ENCODE measurements at regions not wholly inside any gene's neighbourhood (a gene's known extent, or its start where the extent isn't known, plus 50 kb on each side); places are given as distances from the start of the nearest gene placed in this dataset.
"Not testable (repeated sequence)": the region's sequence is repeated elsewhere in the genome, so short reads cannot be mapped to it uniquely, and the experiment has no call there.

DNA sequence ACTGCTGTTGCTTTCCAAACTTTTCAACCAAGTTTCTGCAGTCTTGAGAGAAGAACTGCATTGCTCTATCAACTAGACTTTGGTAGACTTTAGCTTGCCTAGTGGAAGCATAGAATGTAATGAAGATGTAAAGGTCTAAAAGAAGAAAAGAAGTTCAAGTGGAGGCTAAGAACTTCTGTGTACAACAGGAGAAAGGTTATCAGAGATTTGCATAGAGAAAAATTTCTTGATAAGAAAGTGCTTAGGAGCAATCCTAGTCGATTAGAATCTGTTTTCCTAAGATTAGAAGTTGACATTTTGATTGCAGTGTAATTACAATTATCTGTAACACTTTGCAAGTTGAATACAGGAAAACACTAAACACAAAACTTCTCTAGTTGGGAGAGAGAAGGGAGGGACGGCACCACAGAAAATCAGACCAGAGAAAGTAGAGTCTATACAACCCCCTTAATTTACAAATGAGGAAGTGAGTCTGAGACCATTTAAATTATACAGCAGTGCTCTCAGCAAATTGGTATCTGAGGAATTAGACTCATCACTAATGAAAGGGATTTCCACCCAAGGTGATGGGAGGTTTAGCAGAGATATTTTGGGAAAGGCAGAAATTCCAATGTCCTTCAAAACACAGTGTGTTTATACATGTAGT, 194.3 kb upstream of the MARCKS start:
- no peak for DNase-seq (ENCODE audit: low read depth)

DNA sequence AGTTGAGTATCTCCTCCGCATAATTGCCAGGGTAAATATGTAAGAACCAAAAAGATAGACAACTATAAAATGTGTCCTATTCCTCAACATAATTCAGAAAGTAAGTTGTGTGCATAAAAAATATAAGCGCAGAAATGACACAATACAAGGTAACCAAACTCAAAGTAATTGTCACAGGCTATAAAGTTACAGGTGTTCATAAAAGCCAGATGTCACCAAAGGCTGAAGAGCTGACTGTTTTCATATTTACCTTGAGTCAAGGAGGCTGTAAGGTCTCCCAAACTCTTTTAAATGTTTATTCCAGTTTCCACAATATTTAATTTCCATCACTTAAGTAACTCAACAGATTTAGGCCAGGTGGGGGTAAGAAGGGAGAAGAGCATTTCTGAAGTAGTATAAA, 192.2 kb upstream of the MARCKS start:
- no peak for DNase-seq (ENCODE audit: low read depth)

DNA sequence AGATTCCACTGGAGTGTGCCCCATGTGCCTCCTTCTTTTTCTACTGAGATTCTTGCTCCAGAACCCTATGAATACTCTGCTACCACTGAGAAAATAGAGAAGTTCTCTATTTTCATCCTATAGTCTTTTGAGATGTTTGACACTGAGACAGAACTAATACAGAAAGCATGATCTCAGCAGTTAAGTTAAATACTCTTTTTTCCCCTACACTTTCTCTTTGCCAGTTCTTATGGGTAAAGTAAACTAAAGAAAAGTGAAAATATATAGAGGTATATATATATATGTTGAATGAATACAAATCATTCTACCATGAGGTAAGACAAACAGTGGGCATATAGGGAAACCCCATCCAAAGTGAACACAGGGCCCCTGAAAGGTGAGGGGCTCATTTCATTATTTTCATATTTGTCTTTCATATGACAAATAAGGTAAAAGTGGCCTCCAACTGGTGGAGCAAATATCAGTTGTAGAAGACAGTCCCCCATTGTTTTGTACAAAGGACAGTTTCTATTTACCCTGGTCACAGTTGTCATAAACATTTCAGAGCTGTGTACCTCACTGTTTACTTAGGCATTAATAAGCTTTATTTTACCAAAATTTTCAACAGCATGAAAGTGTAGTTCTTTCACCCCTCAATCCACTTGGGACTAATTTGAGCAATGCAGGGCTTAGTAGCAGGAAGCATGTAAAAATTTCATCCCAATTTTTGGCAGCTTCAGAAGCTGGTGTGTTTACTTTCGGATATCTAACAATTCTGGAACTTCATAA, 188.3 kb upstream of the MARCKS start:
- DNase-seq (ENCODE audit: low read depth): no peak

DNA sequence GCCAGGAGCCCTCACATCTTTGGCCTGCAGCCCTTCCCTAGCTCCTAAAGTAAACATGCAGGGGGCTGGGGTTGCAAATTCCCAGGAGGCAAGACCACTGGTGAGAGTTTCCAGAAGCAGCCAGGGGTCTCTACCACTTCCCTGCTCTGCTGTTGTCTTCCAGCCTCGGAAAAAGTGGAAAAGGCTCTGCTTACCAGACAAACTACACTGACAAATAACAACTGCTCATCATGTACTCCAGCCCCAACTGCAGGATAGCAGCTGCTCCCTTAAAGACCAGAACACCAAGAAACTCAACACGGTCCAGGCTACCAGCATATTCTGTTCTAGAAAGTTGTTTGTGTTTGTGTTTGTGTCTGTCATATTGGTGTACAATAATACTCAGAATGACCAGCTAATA, 187.5 kb upstream of the MARCKS start:
- no peak for DNase-seq (ENCODE audit: low read depth)

DNA sequence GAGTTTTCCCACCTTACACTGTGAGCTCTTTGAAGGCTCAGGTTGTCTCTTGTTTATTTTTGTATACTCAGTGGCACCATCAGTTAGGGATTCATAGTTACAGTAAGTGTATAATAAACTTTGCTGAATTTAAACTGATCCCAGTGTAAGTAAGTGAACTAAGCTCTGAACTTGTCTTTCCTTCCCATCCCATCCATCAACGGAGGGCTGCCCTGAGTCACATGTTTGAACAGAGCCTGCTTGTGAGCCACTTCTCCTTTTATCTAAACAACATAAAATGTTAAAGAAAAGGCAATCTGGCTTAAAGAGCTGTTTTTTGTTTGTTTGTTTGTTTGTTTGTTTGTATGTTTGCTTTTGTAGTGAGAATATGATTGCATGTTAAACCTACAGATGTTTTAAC, 185.7 kb upstream of the MARCKS start:
- DNase-seq (ENCODE audit: low read depth): no peak

DNA sequence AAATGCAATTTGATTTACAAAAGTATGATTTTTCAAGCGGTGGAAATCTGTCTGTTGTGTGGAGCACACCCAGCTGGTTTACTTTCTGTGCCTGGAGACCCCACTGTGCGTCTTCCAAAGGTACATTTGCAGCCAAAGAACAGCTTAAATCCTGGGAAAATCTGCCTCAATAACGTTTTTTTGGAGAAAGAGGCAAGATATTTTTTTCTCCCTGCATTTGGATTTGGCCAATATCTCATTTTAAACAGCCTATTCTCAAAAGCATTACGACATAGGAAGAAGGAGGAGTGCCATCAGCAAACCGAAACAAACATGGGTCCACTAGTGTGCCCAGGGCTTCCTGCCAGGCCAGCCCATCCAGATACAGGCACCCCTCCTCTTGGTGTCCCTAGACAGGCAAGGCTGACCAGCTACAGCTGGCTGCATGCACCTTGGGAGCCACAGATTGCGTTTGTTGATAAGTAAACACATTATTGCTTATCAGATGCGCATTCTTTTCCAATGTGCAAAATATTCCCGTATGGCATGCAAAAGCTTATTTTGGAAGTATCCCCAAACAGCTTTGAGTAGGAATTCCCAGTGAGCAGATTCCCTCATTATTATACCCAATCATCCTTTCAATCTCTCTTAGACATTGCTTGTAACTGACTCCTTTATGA, 184.5 kb upstream of the MARCKS start:
- peak; percentile 68 for DNase-seq (ENCODE audit: low read depth)

DNA sequence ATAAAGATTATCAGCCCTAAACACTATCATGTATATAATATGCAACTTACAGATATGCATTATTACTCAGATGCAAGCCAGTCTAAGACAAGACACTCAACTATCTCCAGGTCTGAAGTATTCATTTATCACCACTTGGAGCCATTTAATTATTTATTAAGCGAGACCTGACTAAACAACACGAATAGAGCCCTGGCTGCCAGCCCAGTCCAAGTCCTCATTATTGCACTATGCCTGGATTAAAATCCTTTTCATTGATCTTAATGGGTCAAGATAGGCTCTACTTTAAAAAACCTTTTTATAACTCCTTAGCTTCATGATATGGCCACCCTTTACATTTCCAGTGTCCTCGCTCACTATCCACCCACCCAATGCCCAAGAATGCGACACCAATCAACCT, 183.1 kb upstream of the MARCKS start:
- DNase-seq (ENCODE audit: low read depth): no peak

DNA sequence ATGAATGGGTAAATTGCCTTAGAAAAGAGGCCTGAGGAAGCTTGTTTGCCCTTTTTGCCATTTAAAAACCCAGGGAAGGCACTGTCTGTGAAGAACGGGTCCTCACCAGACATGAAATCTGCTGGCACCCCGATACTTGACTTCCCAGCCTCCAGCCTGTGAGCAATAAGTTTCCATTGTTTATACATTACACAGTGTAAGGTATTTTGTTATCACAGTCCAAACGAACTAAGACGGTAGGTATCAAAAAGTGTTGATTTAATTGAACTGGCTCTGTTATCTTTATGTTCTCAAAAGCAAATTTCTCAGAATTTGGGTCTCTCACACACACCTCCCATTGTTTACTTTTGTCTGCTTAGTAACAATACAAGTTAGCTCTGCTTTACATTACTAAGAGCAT, 181.1 kb upstream of the MARCKS start:
- no peak for DNase-seq (ENCODE audit: low read depth)

DNA sequence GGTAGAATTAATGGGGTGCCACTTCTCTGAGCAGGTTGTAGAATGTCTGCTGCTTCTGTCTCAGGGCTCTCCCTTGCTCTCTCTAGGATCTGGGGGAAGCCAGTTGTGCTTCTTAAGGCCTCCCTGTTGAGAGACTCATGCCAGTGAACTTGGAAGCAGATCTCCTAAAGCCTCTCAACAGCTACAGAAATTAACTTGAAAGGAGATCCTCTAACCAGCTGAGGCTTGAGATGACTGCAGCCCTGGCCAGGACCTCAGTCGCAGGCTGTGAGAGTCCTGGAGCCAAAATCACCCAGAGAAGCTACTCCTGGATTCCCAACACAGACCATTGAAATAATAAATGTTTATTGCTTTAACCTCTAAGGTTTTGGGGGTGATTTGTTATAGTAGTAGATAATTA, 180.2 kb upstream of the MARCKS start:
- no peak for DNase-seq (ENCODE audit: low read depth)

DNA sequence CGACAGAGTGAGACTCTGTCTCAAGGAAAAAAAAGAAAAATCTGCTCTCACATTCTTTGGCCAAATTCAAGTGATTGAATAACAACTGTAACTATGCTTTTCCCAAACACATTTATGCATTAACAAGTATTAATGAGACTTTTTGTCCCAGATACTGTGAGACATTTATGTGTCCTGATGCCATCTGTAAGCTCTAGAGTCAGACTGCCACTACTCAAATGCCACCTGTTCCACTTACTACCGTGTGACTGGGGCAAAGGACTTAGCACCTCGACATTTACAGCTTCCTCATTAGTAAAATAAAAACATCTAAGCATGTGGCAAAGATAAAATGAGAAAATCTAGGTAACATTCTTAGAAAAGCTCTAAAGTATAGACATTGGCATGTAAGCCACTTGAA, 178.1 kb upstream of the MARCKS start:
- DNase-seq (ENCODE audit: low read depth): no peak

DNA sequence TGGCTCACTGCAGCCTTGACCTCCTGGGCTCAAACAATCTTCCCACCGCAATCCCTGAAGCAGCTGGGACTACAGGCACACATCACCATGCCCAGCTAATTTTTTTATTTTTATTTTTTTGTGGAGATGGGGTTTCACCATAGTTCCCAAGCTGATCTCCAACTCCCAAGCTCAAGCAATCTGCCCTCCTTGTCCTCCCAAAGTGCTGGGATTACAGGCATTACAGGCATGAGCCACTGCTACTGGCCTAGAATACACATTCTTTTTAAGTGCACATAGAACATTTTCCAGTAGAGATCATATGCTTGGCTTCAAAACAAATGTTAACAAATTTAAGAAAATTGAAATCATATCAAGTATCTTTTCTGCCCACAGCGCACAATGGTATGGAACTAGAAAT, 176.8 kb upstream of the MARCKS start:
- no peak for DNase-seq (ENCODE audit: low read depth)

DNA sequence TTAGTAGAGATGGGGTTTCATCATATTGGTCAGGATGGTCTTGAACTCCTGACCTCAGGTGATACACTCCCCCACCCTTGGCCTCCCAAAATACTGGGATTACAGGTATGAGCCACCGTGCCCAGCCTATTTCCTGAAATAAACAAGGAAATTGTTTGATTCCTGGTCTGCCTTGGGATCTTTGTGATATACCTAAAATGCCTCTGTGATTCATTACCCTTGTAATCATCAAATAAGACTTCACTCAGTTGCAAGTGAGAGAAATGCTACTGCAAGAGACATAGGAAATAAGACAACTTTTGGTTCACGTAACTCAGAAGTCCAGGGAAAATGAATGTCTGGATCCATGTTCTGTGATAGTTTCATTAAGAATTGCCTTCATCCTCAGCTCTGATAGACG, 173.2 kb upstream of the MARCKS start:
- no peak for DNase-seq (ENCODE audit: low read depth)

DNA sequence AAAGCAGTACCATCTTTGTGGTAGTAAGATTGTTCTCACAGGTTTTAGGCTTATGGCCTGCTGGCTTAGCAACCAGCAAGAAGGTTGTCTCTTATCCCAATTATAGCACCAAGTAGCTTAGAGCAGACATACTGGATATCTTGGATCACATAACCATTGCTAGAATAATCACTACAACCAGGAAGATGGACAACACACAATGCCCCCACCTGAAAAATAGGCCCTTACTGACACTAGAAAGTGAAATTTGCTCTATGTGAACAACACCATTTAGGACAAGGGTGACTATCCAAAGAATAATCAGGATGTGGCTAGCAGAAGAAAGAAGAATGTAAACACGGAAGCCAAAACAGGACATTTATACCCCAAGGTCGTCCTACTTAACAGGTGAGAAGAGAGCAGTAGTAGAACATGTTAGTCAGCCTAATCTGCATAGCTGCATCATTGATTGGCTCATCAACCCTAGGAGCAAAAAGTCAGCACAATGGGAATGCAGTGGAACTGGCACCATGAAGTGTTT, 172.7 kb upstream of the MARCKS start:
- DNase-seq (ENCODE audit: low read depth): no peak

DNA sequence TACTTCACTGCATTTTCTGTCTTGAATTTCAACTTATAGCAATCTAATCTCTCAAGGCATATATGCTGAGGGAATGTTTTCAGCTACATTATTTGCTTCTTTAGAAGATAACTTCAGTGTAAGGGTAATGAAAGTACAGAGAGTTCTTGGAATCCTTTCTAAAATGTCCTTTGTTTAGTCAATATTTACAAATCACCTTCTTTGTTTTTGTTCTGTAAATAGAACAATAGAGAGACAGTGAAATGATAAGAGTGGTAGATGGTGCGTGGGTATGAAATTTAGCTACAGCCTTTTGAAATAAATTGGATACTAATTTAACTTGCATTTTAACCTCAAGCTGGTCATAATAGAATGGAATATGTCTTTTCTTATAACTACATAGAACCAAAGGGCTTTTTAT, 171.1 kb upstream of the MARCKS start:
- no peak for DNase-seq (ENCODE audit: low read depth)

DNA sequence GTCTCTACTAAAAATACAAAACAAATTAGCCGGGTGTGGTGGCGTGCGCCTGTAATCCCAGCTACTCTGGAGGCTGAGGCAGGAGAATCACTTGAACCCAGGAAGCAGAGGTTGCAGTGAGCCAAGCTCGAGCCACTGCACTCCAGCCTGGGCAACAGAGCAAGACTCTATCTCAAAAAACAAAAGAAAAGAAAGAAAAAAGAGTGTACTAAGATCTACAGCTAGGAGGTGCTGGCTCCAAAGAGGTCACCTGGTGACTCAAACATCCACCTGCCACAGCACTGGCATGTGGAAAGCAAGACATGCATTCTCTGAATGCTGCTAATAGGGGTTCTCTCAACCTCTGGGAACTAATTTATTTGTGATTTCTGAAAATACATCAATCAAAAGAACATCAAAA, 167.5 kb upstream of the MARCKS start:
- DNase-seq (ENCODE audit: low read depth): not testable (repeated sequence)

DNA sequence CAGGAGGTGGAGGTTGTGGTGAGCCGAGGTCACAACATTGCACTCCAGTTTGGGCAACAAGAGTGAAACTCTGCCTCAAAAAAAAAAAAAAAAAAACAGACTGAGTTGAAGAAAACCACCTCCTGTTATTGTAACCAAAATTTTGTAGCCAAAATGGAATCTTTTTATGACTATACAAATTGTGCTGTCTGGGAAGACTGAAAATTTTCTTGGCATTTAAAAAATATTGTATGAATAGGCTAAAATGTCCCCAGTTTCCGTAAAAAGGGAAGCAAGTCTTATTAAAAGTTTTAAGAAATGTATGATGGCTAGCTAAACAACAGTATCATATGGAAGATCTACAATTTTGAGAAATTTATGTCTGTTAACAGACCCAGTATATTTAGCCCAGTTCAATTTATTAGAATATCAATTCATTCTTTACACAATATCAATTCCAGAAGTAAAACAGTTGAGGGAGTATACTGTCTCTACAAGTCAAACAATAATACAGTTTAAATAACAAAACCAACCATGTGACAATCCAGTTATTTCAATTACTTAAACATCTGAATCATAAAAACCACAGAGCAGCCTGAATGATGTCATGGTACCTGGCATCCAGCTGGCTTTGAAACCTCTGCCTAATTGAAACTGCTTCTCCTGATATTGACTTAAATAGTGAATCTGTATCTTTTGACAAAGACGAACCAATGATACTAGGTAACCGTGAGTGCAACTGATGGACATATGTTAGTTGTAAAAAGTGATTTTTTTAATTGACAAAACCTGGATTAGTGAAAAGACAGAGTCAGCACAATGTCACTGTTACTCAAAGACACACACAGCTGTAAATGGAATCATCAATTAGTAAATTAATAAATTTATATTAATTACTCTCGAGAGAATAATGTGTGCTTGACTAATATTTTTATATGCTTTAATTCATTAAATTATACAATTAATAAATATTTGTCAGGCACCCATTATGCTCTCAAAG, 166.6 kb upstream of the MARCKS start:
- DNase-seq (ENCODE audit: low read depth): peak; percentile 80

DNA sequence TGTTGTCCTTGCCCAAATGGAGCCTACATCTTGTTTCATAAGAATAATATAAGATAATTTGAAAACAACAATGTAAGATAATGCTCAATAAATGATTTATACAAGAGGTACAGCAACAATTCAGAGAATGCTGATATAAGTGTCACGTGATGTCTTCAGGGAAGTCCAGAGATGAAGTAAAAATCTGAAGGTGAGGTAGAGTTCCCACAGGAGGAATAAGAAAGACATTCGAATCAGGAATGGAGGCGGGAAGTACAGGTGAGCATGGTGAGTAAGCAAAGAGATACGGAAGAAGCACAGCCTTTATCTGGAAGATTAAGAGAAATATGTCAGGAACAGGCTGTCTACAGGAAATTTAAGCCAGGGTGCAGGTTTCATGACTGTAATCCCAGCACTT, 165.9 kb upstream of the MARCKS start:
- no peak for DNase-seq (ENCODE audit: low read depth)

DNA sequence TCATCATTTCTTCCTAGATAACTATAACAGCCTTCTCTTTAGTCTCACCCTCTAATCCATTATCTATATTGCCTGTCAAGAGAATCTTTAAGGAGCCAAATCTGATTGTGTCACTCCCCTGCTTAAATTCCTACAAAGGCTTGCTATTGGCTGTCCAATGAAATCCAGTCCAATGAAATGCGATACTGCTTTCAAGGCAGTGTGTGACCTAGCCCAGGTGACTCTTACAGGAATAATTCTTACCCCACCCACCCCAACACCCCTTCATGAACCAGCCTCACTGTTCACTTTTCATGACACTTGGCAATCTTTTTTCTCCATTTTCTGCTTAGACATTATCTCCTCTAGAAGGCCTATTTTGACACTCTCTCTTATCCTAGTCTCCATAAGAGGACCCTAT, 163.3 kb upstream of the MARCKS start:
- DNase-seq (ENCODE audit: low read depth): no peak

DNA sequence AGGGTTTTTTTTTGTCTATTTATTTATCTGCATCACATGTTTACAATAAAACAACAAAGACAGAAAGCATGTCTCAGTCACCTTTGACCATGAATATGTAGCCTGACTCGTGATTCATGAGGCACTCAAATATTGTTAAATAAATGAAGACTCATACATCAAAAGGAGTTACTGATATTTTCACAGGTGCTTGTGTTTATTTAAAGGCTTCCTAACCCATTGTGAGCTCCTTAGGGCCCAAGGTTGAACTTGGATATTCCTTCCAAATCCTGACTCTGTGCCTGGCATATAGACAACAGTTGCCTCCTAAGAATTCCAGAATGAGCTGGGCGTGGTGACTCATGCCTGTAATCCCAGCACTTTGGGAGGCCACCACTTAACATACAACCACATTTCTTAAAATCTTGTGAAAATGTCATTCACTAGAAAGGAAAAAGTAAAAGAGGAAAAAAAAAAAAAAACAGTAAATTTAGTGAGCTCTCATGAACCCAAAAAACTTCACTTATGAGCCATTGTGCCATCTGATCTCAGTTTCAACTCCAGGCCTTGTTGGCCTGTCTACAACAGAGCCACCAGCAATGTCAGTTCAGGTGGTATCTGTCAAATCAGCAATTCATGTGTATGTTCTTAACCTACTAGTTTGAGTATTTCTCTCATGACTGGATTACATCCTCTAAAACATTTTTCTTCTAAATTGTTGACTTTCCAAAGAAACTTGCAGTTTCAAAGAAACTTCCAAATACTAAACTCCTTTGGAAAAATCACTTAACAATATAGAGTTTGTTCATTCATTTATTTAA, 162.7 kb upstream of the MARCKS start:
- DNase-seq (ENCODE audit: low read depth): no peak

DNA sequence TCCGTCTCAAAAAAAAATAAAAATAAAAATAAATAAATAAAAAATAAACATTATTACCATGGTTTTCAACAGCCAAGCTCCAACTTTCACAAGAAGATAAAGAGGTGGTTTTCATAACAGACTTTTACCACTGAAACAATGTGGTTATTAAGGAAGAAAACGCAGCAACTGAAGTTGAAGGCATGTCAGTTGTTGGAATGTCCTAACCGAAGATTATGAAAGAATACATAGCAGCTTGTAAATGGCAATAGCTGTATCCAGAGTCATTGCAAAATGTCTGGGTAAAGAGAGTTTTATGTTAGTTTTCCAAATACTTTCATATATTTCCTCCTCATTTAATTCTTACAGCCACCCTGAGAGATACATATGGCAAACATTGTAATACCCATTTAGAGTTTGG, 161.6 kb upstream of the MARCKS start:
- no peak for DNase-seq (ENCODE audit: low read depth)

DNA sequence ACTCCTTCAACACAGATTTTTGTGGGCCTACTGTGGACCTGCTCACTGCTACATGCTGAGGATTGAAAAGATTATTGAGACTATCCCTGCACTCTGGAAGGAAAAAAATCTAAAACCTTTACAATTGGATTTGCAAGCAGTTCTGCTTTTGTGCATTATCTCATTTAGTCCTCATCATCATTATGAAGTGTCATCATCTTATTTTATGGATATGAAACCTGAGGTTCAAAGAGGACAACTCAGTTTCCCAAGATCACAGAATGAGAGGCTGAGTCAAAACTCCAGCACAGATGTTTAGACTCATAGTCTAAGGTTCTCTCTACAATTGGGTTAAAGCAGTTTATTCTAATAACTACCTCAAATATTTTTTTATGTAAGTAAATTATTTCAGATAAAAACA, 160.2 kb upstream of the MARCKS start:
- DNase-seq (ENCODE audit: low read depth): no peak

All from stromal cell of bone marrow (primary cell).